ENCODE measurements at regions not wholly inside any gene's neighbourhood (a gene's known extent, or its start where the extent isn't known, plus 50 kb on each side); places are given as distances from the start of the nearest gene placed in this dataset.

DNA sequence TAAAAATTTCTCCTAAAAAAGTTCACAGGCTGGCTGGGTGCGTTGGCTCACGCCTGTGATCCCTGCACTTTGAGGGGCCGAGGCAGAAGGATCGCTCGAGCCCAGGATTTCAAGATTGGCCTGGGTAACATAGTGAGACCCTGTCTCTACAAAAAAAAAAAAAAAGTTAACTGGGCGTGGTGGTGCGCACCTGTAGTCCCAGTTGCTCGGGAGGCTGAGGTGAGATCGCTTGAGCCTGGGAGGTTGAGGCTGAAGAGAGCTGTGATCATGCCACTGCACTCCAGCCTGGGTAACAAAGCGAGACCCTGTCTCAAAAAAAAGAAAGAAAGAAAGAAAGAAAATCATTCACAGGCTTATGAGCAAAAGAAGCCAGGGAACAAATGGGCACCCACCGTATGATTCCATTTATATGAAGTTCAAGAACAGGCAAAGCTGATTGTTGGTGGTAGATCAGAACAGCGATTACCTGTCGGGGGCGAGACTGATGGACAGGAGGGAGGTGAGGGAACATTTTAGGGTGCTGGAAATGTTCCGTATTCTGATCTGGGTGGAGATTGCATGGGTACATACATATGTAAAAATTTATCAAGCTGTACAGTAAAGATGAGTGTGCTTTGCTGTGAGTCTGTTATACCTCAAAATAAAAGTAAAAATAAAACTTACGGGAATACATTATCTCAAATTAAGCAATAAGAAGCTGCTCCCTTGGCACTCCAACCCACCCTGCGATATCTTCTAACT lies 77.1 kb downstream of the FGD2 start:
- TF ChIP-seq, protein P1, sequence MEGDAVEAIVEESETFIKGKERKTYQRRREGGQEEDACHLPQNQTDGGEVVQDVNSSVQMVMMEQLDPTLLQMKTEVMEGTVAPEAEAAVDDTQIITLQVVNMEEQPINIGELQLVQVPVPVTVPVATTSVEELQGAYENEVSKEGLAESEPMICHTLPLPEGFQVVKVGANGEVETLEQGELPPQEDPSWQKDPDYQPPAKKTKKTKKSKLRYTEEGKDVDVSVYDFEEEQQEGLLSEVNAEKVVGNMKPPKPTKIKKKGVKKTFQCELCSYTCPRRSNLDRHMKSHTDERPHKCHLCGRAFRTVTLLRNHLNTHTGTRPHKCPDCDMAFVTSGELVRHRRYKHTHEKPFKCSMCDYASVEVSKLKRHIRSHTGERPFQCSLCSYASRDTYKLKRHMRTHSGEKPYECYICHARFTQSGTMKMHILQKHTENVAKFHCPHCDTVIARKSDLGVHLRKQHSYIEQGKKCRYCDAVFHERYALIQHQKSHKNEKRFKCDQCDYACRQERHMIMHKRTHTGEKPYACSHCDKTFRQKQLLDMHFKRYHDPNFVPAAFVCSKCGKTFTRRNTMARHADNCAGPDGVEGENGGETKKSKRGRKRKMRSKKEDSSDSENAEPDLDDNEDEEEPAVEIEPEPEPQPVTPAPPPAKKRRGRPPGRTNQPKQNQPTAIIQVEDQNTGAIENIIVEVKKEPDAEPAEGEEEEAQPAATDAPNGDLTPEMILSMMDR (IDR thresholded peaks at IDR 0.05), result no peak
- no peak for TF ChIP-seq POLR2A (IDR thresholded peaks at IDR 0.05)
